Thyroid gland (tissue), 4 donors: ENCODE measurements at regions not wholly inside any gene's neighbourhood (a gene's known extent, or its start where the extent isn't known, plus 50 kb on each side); places are given as distances from the start of the nearest gene placed in this dataset.

ENCODE experiments used
- CTCF ChIP-seq, 6 experiments: fragments of 200-600 bp in 3 of 6; fragments of 450-650 bp in 3 of 6; sonication (generic) in 3 of 6; IDR thresholded peaks; one replicate each; pipeline ENCODE4 v1.5.1; 2016 to 2019; ENCODE audit warnings: antibody characterized with exemption in 6 of 6, mild to moderate bottlenecking in 2 of 6, inconsistent platforms in 1 of 6, moderate library complexity in 1 of 6
- POLR2A ChIP-seq, 2 donors: fragments of 450-650 bp; IDR thresholded peaks; one replicate each; pipeline ENCODE4 v1.6.1; 2017; ENCODE audit warnings: antibody characterized with exemption in 2 of 2, mild to moderate bottlenecking in 2 of 2, moderate library complexity in 1 of 2

- TF ChIP-seq CTCF (IDR thresholded peaks at IDR 0.05) (no peak), POLR2A (IDR thresholded peaks at IDR 0.05) (no peak)
Measured at GRCh38 chr1:55939866-55940265, 639.5 kb downstream of the PLPP3 start.
